HCT116 (cell line): ENCODE measurements at regions not wholly inside any gene's neighbourhood (a gene's known extent, or its start where the extent isn't known, plus 50 kb on each side); places are given as distances from the start of the nearest gene placed in this dataset.

ENCODE experiments used
- ATAC-seq: fragments of 200-7000 bp; cut with Tn5 transposase; 2 replicates; pipeline ENCODE4 v1.9.1; 2020; ENCODE audit warnings: mild to moderate bottlenecking, moderate library complexity
- BruUV-seq: library from RNA; stranded (reverse); fragments of 400-500 nt; replicated peaks from 2 replicates; lab custom pipeline; 2021; lab: Mats Ljungman, UMichigan
- CTCF ChIA-PET: fragments of 300-600 bp; sonication (Branson Sonifier 250); formaldehyde crosslinking; loops from one replicate; lab custom pipeline; 2021; ENCODE audit warnings: antibody characterized with exemption; lab: Charles Lee
- POLR2A ChIA-PET: fragments of 300-600, 350-600 bp; sonication (Branson Sonifier 250); formaldehyde crosslinking; loops from one replicate; lab custom pipeline; 2021; ENCODE audit warnings: antibody characterized with exemption; lab: Charles Lee
- RAD21 ChIA-PET, 2 experiments: fragments of 300-600 bp; sonication (Branson Sonifier 250); formaldehyde crosslinking; loops; one replicate each; lab custom pipeline; 2023; ENCODE audit warnings: low total read pairs in 2 of 2; ENCODE audit not compliant: uncharacterized antibody in 2 of 2, unreplicated experiment in 2 of 2, low non-redundant PET in 1 of 2; lab: Charles Lee
- DNase-seq: peaks from one replicate; pipeline ENCODE4 v3.0.0-alpha.2; 2010; ENCODE audit warnings: low read depth, low spot score
- H2AFZ ChIP-seq: fragments of 200-600 bp; shearing (Covaris generic), sonication (generic); 2 replicates; pipeline ENCODE4 v1.6.1; 2017; ENCODE audit warnings: low read depth, mixed run types, mixed read lengths, antibody characterized with exemption, low read length; ENCODE audit not compliant: poor library complexity, severe bottlenecking
- H3K27ac ChIP-seq: 2 replicates; pipeline ENCODE4 v1.5.1; 2012; ENCODE audit warnings: low read depth, low read length
- H3K27me3 ChIP-seq: fragments of 200-600 bp; sonication (generic); 2 replicates; pipeline ENCODE4 v1.6.1; 2016; ENCODE audit warnings: mixed run types, low read length, mixed read lengths; ENCODE audit not compliant: insufficient read depth
- H3K36me3 ChIP-seq, 2 experiments: fragments of 200-500 bp in 1 of 2; fragments of 200-600 bp in 1 of 2; sonication (Bioruptor generic) in 1 of 2; sonication (generic) in 1 of 2; 2 replicates each; pipeline versions ENCODE4 v1.5.1 to v1.6.1; 2014 to 2016; ENCODE audit warnings: low read length in 2 of 2, inconsistent platforms in 1 of 2, mixed read lengths in 1 of 2, mixed run types in 1 of 2; ENCODE audit not compliant: insufficient read depth in 2 of 2, control insufficient read depth in 1 of 2
- H3K4me1 ChIP-seq, 2 experiments: fragments of 200-600 bp in 1 of 2; sonication (generic) in 1 of 2; 2 replicates each; pipeline versions ENCODE4 v1.5.1 to v1.6.1; 2012 to 2017; ENCODE audit warnings: low read length in 2 of 2, inconsistent platforms in 1 of 2, mild to moderate bottlenecking in 1 of 2, mixed read lengths in 1 of 2, mixed run types in 1 of 2, moderate library complexity in 1 of 2; ENCODE audit not compliant: insufficient read depth in 2 of 2, control insufficient read depth in 1 of 2
- H3K4me2 ChIP-seq: fragments of 200-600 bp; sonication (generic); 2 replicates; pipeline ENCODE4 v1.6.1; 2017; ENCODE audit warnings: mixed run types, low read length, mixed read lengths
- H3K4me3 ChIP-seq, 2 experiments: fragments of 200-600 bp in 1 of 2; sonication (generic) in 1 of 2; replicated peaks in 1 of 2; 2 replicates each; pipeline ENCODE4 v1.5.1; 2011 to 2016; ENCODE audit warnings: low read length in 2 of 2, control low read depth in 1 of 2, low read depth in 1 of 2, mild to moderate bottlenecking in 1 of 2, mixed read lengths in 1 of 2, mixed run types in 1 of 2
- H3K79me2 ChIP-seq: fragments of 200-600 bp; sonication (generic); 2 replicates; pipeline ENCODE4 v1.6.1; 2017; ENCODE audit warnings: mild to moderate bottlenecking, mixed run types, low read length, moderate library complexity, mixed read lengths; ENCODE audit not compliant: insufficient read depth
- H3K9ac ChIP-seq: fragments of 200-600 bp; sonication (generic); 2 replicates; pipeline ENCODE4 v1.6.1; 2016; ENCODE audit warnings: low read length, mixed read lengths
- H3K9me2 ChIP-seq: fragments of 200-600 bp; sonication (generic), shearing (Covaris generic); 2 replicates; pipeline ENCODE4 v1.6.1; 2017; ENCODE audit warnings: mixed run types, mild to moderate bottlenecking, moderate library complexity; ENCODE audit not compliant: insufficient read depth
- H3K9me3 ChIP-seq, 2 experiments: fragments of 200-500 bp in 1 of 2; fragments of 200-600 bp in 1 of 2; sonication (Bioruptor generic) in 1 of 2; sonication (generic) in 1 of 2; 2 replicates each; pipeline ENCODE4 v1.6.1; 2014 to 2017; ENCODE audit warnings: low read length in 2 of 2, mixed read lengths in 2 of 2, inconsistent platforms in 1 of 2, low read depth in 1 of 2, mild to moderate bottlenecking in 1 of 2, mixed run types in 1 of 2, moderate library complexity in 1 of 2; ENCODE audit not compliant: control insufficient read depth in 1 of 2, insufficient read depth in 1 of 2
- H4K20me1 ChIP-seq: fragments of 200-600 bp; sonication (generic), shearing (Covaris generic); 2 replicates; pipeline ENCODE4 v1.6.1; 2017; ENCODE audit warnings: mixed run types, mild to moderate bottlenecking, moderate library complexity; ENCODE audit not compliant: insufficient read depth
- CBX3 ChIP-seq: IDR thresholded peaks from 2 replicates; pipeline ENCODE4 v1.6.1; 2012; ENCODE audit warnings: low read depth
- EGR1 ChIP-seq: IDR thresholded peaks from 2 replicates; pipeline ENCODE4 v1.6.1; 2012; ENCODE audit warnings: low read depth
- ELF1 ChIP-seq: IDR thresholded peaks from 2 replicates; pipeline ENCODE4 v1.6.1; 2012; ENCODE audit warnings: low read depth, borderline replicate concordance
- EZH2 ChIP-seq: fragments of 200-600 bp; sonication (generic); IDR thresholded peaks from 2 replicates; pipeline ENCODE4 v1.6.1; 2017; ENCODE audit warnings: antibody characterized with exemption, mixed run types
- EZH2phosphoT487 ChIP-seq: fragments of 200-600 bp; IDR thresholded peaks from 2 replicates; pipeline ENCODE4 v1.6.1; 2018; ENCODE audit warnings: antibody characterized with exemption, borderline replicate concordance
- FOSL1 ChIP-seq: IDR thresholded peaks from 2 replicates; pipeline ENCODE4 v1.6.1; 2012; ENCODE audit warnings: low read depth
- JUND ChIP-seq: IDR thresholded peaks from 2 replicates; pipeline ENCODE4 v1.6.1; 2012
- POLR2A ChIP-seq: IDR thresholded peaks from 2 replicates; pipeline ENCODE4 v1.7.0; 2011; ENCODE audit warnings: borderline replicate concordance; ENCODE audit not compliant: insufficient read depth, insufficient read length; ENCODE audit errors: extremely low read depth
- POLR2AphosphoS5 ChIP-seq: IDR thresholded peaks from 2 replicates; pipeline ENCODE4 v1.6.1; 2011; ENCODE audit warnings: mild to moderate bottlenecking, low read depth, low read length, moderate library complexity
- RAD21 ChIP-seq: IDR thresholded peaks from 2 replicates; pipeline ENCODE4 v1.6.1; 2012; ENCODE audit warnings: low read depth, mild to moderate bottlenecking
- SIN3A ChIP-seq: IDR thresholded peaks from 2 replicates; pipeline ENCODE4 v1.6.1; 2012; ENCODE audit warnings: low read depth
- SP1 ChIP-seq: IDR thresholded peaks from 2 replicates; pipeline ENCODE4 v1.6.1; 2012; ENCODE audit warnings: low read depth
- TCF7L2 ChIP-seq: IDR thresholded peaks from 2 replicates; pipeline ENCODE4 v1.7.0; 2011; ENCODE audit warnings: borderline replicate concordance, inconsistent platforms; ENCODE audit not compliant: insufficient read depth, insufficient read length; ENCODE audit errors: extremely low read depth
- YY1 ChIP-seq: IDR thresholded peaks from 2 replicates; pipeline ENCODE4 v1.6.1; 2011; ENCODE audit warnings: low read length, low read depth, moderate library complexity, mild to moderate bottlenecking; ENCODE audit not compliant: insufficient replicate concordance; ENCODE audit errors: extremely low read depth
- ZFX ChIP-seq: fragments of 450-650 bp; IDR thresholded peaks from 2 replicates; pipeline ENCODE4 v1.6.1; 2017
- ZNF274 ChIP-seq: fragments of 200-500 bp; sonication (Bioruptor generic); IDR thresholded peaks from 2 replicates; pipeline ENCODE4 v1.6.1; 2014; ENCODE audit warnings: mild to moderate bottlenecking, low read depth, low read length, inconsistent platforms
- intact Hi-C: fragments of 100-400 bp; cut with micrococcal nuclease; formaldehyde crosslinking; loops from 2 replicates; pipeline ENCODE4 v1.10.0; 2022
- TF ChIP-seq, protein P1 (sequence below): IDR thresholded peaks from 2 replicates; pipeline ENCODE4 v1.6.1; 2012; ENCODE audit warnings: low read depth
- TF ChIP-seq, protein P2 (sequence below): IDR thresholded peaks from 2 replicates; pipeline ENCODE4 v1.6.1; 2011; ENCODE audit warnings: mild to moderate bottlenecking, low read length, moderate library complexity; ENCODE audit not compliant: insufficient replicate concordance; ENCODE audit errors: extremely low read depth
- TF ChIP-seq, protein P3 (sequence below): IDR thresholded peaks from 2 replicates; pipeline ENCODE4 v1.6.1; 2012
- TF ChIP-seq, protein P4 (sequence below), 3 experiments: fragments of 200-600 bp in 1 of 3; sonication (generic) in 1 of 3; IDR thresholded peaks in 2 of 3; conservative IDR thresholded peaks in 1 of 3; 2 replicates each; pipeline ENCODE4 v1.5.1; 2012 to 2017; ENCODE audit warnings: low read depth in 2 of 3, low read length in 2 of 3, antibody characterized with exemption in 1 of 3, borderline replicate concordance in 1 of 3, control low read depth in 1 of 3, mild to moderate bottlenecking in 1 of 3, mixed read lengths in 1 of 3, mixed run types in 1 of 3, moderate library complexity in 1 of 3; ENCODE audit not compliant: insufficient read depth in 1 of 3

DNA sequence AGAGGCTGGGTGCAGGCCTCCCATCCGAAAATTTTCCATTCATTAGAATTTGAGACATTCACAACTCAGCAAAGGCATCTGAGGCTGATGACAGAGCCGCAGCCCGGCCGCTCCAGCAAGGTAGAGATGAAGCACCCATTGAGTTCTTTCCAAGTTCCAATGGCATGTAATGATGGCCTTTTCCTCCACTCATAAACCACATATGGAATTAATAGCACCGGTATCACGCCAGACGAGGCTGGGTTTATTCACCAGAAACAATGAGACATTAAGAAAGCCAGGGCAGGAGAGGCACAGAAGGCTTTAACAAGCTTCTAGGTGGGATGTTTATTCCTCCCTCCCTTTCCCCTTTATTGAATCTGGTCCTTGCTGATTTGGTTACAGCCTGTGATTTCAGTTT is 534.4 kb downstream of the MN1 start:
- POLR2A ChIA-PET, result no interaction called here
- RAD21 ChIA-PET, result no interaction called here
- intact Hi-C loops, result no loop called here

More for the DNA sequence above, 534.4 kb downstream of the MN1 start:
- Histone ChIP-seq H3K36me3 (no peaks in the 10 kb centered on the region), H2AFZ (no peak overlapping the region), H3K27me3 (peaks cover 10% of the 10 kb centered on the region; the same call in 1 of the 2 replicates), H3K9ac (no peak overlapping the region), H3K27ac (no peak overlapping the region), H3K79me2 (no peaks in the 10 kb centered on the region), H3K4me3 (no peak overlapping the region), H3K9me2 (no peaks in the 10 kb centered on the region), H3K9me3 (no peaks in the 10 kb centered on the region), H3K4me1 (no peaks in the 10 kb centered on the region), H4K20me1 (no peaks in the 10 kb centered on the region), H3K4me2 (no peak overlapping the region)
- TF ChIP-seq, protein P1, sequence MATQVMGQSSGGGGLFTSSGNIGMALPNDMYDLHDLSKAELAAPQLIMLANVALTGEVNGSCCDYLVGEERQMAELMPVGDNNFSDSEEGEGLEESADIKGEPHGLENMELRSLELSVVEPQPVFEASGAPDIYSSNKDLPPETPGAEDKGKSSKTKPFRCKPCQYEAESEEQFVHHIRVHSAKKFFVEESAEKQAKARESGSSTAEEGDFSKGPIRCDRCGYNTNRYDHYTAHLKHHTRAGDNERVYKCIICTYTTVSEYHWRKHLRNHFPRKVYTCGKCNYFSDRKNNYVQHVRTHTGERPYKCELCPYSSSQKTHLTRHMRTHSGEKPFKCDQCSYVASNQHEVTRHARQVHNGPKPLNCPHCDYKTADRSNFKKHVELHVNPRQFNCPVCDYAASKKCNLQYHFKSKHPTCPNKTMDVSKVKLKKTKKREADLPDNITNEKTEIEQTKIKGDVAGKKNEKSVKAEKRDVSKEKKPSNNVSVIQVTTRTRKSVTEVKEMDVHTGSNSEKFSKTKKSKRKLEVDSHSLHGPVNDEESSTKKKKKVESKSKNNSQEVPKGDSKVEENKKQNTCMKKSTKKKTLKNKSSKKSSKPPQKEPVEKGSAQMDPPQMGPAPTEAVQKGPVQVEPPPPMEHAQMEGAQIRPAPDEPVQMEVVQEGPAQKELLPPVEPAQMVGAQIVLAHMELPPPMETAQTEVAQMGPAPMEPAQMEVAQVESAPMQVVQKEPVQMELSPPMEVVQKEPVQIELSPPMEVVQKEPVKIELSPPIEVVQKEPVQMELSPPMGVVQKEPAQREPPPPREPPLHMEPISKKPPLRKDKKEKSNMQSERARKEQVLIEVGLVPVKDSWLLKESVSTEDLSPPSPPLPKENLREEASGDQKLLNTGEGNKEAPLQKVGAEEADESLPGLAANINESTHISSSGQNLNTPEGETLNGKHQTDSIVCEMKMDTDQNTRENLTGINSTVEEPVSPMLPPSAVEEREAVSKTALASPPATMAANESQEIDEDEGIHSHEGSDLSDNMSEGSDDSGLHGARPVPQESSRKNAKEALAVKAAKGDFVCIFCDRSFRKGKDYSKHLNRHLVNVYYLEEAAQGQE, result no peak
- TF ChIP-seq EGR1, result no peak
- TF ChIP-seq CBX3, result no peak
- TF ChIP-seq JUND, result no peak
- TF ChIP-seq TCF7L2, result no peak
- TF ChIP-seq RAD21, result no peak
- no peak for TF ChIP-seq ELF1
- no peak for TF ChIP-seq FOSL1
- no peak for TF ChIP-seq POLR2AphosphoS5
- no peak for TF ChIP-seq SP1
- TF ChIP-seq POLR2A, result no peak
- TF ChIP-seq EZH2phosphoT487, result no peak
- TF ChIP-seq, protein P2, sequence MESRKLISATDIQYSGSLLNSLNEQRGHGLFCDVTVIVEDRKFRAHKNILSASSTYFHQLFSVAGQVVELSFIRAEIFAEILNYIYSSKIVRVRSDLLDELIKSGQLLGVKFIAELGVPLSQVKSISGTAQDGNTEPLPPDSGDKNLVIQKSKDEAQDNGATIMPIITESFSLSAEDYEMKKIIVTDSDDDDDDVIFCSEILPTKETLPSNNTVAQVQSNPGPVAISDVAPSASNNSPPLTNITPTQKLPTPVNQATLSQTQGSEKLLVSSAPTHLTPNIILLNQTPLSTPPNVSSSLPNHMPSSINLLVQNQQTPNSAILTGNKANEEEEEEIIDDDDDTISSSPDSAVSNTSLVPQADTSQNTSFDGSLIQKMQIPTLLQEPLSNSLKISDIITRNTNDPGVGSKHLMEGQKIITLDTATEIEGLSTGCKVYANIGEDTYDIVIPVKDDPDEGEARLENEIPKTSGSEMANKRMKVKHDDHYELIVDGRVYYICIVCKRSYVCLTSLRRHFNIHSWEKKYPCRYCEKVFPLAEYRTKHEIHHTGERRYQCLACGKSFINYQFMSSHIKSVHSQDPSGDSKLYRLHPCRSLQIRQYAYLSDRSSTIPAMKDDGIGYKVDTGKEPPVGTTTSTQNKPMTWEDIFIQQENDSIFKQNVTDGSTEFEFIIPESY, result no peak
- TF ChIP-seq, protein P3, sequence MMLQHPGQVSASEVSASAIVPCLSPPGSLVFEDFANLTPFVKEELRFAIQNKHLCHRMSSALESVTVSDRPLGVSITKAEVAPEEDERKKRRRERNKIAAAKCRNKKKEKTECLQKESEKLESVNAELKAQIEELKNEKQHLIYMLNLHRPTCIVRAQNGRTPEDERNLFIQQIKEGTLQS, result no peak
- TF ChIP-seq ZFX, result no peak
- TF ChIP-seq YY1, result no peak
- TF ChIP-seq EZH2, result no peak
- TF ChIP-seq SIN3A, result no peak
- TF ChIP-seq ZNF274, result no peak
- TF ChIP-seq, protein P4, sequence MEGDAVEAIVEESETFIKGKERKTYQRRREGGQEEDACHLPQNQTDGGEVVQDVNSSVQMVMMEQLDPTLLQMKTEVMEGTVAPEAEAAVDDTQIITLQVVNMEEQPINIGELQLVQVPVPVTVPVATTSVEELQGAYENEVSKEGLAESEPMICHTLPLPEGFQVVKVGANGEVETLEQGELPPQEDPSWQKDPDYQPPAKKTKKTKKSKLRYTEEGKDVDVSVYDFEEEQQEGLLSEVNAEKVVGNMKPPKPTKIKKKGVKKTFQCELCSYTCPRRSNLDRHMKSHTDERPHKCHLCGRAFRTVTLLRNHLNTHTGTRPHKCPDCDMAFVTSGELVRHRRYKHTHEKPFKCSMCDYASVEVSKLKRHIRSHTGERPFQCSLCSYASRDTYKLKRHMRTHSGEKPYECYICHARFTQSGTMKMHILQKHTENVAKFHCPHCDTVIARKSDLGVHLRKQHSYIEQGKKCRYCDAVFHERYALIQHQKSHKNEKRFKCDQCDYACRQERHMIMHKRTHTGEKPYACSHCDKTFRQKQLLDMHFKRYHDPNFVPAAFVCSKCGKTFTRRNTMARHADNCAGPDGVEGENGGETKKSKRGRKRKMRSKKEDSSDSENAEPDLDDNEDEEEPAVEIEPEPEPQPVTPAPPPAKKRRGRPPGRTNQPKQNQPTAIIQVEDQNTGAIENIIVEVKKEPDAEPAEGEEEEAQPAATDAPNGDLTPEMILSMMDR (IDR thresholded peaks at IDR 0.05 in 2 of 3, conservative IDR thresholded peaks at IDR 0.05 in 1 of 3; ENCODE audit: borderline replicate concordance in 1 of 3, insufficient read depth in 1 of 3, low read depth in 2 of 3, low read length in 2 of 3), result no peak
- CTCF ChIA-PET, result no interaction called here
- no TSS peak for BruUV-seq
- ATAC-seq, result no peak
- no peak for DNase-seq
